ENCODE measurements at regions not wholly inside any gene's neighbourhood (a gene's known extent, or its start where the extent isn't known, plus 50 kb on each side); places are given as distances from the start of the nearest gene placed in this dataset.

DNA sequence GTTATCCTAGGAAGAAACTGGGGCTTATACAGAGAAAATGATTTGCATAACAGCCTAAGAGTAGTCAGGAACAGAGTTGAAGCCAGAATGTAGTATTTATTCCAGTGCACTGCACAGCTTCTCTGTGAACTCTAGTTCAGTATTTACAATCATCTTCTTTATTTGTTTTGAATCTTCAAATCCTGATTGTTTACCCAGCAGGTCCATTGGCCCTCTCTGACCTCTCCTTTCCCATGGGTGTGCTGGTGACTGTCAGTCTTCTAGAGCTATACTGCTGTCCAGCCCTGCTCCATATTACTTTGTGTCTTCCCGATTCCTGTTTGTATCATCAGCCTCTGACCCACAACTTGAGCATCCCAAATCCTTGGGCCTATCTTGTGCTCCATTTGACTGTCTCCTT, 301.9 kb upstream of the HS3ST1 start:
- TF ChIP-seq, protein P1, sequence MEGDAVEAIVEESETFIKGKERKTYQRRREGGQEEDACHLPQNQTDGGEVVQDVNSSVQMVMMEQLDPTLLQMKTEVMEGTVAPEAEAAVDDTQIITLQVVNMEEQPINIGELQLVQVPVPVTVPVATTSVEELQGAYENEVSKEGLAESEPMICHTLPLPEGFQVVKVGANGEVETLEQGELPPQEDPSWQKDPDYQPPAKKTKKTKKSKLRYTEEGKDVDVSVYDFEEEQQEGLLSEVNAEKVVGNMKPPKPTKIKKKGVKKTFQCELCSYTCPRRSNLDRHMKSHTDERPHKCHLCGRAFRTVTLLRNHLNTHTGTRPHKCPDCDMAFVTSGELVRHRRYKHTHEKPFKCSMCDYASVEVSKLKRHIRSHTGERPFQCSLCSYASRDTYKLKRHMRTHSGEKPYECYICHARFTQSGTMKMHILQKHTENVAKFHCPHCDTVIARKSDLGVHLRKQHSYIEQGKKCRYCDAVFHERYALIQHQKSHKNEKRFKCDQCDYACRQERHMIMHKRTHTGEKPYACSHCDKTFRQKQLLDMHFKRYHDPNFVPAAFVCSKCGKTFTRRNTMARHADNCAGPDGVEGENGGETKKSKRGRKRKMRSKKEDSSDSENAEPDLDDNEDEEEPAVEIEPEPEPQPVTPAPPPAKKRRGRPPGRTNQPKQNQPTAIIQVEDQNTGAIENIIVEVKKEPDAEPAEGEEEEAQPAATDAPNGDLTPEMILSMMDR (IDR thresholded peaks at IDR 0.05), result no peak
- TF ChIP-seq POLR2A (IDR thresholded peaks at IDR 0.05), result no peak

Data from heart left ventricle (tissue), 13 donors.